ENCODE measurements at regions not wholly inside any gene's neighbourhood (a gene's known extent, or its start where the extent isn't known, plus 50 kb on each side); places are given as distances from the start of the nearest gene placed in this dataset.

DNA sequence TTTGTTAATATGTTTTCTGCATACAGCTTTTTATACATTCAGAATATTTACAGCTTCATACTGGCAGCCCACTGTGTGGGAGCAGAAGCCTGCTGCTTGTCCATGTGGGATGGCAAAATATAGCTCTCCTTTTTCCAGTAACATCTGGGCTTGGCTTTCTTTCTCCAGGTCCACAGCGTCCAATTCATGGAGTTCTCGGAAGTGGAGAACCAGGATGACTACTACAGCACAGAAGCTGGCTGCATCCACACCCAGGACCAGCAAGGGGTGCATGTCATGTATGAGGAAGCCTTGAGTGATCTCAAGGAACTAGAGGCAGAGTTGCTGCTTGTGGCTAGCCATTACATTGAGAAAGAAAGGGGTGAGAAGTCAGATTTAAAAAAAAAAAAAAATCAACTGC, 143.1 kb downstream of the CD164 start:
- TF ChIP-seq, protein P1, sequence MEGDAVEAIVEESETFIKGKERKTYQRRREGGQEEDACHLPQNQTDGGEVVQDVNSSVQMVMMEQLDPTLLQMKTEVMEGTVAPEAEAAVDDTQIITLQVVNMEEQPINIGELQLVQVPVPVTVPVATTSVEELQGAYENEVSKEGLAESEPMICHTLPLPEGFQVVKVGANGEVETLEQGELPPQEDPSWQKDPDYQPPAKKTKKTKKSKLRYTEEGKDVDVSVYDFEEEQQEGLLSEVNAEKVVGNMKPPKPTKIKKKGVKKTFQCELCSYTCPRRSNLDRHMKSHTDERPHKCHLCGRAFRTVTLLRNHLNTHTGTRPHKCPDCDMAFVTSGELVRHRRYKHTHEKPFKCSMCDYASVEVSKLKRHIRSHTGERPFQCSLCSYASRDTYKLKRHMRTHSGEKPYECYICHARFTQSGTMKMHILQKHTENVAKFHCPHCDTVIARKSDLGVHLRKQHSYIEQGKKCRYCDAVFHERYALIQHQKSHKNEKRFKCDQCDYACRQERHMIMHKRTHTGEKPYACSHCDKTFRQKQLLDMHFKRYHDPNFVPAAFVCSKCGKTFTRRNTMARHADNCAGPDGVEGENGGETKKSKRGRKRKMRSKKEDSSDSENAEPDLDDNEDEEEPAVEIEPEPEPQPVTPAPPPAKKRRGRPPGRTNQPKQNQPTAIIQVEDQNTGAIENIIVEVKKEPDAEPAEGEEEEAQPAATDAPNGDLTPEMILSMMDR (IDR thresholded peaks at IDR 0.05) = no peak
- no peak for TF ChIP-seq POLR2A (IDR thresholded peaks at IDR 0.05)

Measured in tibial nerve (tissue), 3 donors.